ENCODE measurements at regions not wholly inside any gene's neighbourhood (a gene's known extent, or its start where the extent isn't known, plus 50 kb on each side); places are given as distances from the start of the nearest gene placed in this dataset.

GRCh38 chr7:101702362-101702850 lies 73.3 kb upstream of the MYL10 start:
- Histone ChIP-seq H3K27me3 (ENCODE audit: insufficient read depth, low read depth, low read length) (no peaks in the 10 kb centered on the region), H3K27ac (ENCODE audit: low read length) (no peak overlapping the region), H3K4me2 (ENCODE audit: low read length) (no peak overlapping the region), H3K9me2 (ENCODE audit: insufficient read depth, low read length) (no peaks in the 10 kb centered on the region), H4K20me1 (ENCODE audit: insufficient read depth) (no peaks in the 10 kb centered on the region), H3F3A (ENCODE audit: insufficient read depth, low read length, poor library complexity, severe bottlenecking) (no peaks in the 10 kb centered on the region), H3K9ac (ENCODE audit: low read length) (no peak overlapping the region), H2AFZ (ENCODE audit: low read depth, low read length) (no peak overlapping the region), H3K9me3 (ENCODE audit: low read length) (no peaks in the 10 kb centered on the region), H3K4me3 (ENCODE audit: low read length) (no peak overlapping the region), H3K79me2 (replicated peaks; ENCODE audit: insufficient read depth, low read length) (no peaks in the 10 kb centered on the region), H3K36me3 (ENCODE audit: insufficient read depth, low read length) (no peaks in the 10 kb centered on the region)
- TF ChIP-seq TAF1 (IDR thresholded peaks at IDR 0.05; ENCODE audit: low read depth) (no peak), POLR2AphosphoS5 (IDR thresholded peaks at IDR 0.05) (no peak), MXI1 (conservative IDR thresholded peaks at IDR 0.05; ENCODE audit: poor library complexity, severe bottlenecking) (no peak), CTCF (IDR thresholded peaks at IDR 0.05; ENCODE audit: poor library complexity, severe bottlenecking) (no peak), REST (IDR thresholded peaks at IDR 0.05; ENCODE audit: borderline replicate concordance) (no peak), EP300 (conservative IDR thresholded peaks at IDR 0.05; ENCODE audit: poor library complexity, severe bottlenecking) (no peak), RAD21 (conservative IDR thresholded peaks at IDR 0.05) (no peak), EZH2 (IDR thresholded peaks at IDR 0.05; ENCODE audit: borderline replicate concordance, insufficient read depth, low read length, poor library complexity, severe bottlenecking) (no peak), SMC3 (conservative IDR thresholded peaks at IDR 0.05; ENCODE audit: poor library complexity) (no peak)

- H3K36me3 ChIP-seq (ENCODE audit: insufficient read depth, low read length): no peaks in the 10 kb centered on the region
- no peak overlapping the region for H2AFZ ChIP-seq (ENCODE audit: low read depth, low read length)
- H4K20me1 ChIP-seq (ENCODE audit: insufficient read depth): no peaks in the 10 kb centered on the region
- H3K9me3 ChIP-seq (ENCODE audit: low read length): no peaks in the 10 kb centered on the region
- TF ChIP-seq CTCF (IDR thresholded peaks at IDR 0.05; ENCODE audit: poor library complexity, severe bottlenecking) (no peak), EP300 (conservative IDR thresholded peaks at IDR 0.05; ENCODE audit: poor library complexity, severe bottlenecking) (no peak), SMC3 (conservative IDR thresholded peaks at IDR 0.05; ENCODE audit: poor library complexity) (no peak), RAD21 (conservative IDR thresholded peaks at IDR 0.05) (no peak), REST (IDR thresholded peaks at IDR 0.05; ENCODE audit: borderline replicate concordance) (no peak), POLR2AphosphoS5 (IDR thresholded peaks at IDR 0.05) (no peak), EZH2 (IDR thresholded peaks at IDR 0.05; ENCODE audit: borderline replicate concordance, insufficient read depth, low read length, poor library complexity, severe bottlenecking) (no peak), MXI1 (conservative IDR thresholded peaks at IDR 0.05; ENCODE audit: poor library complexity, severe bottlenecking) (no peak), TAF1 (IDR thresholded peaks at IDR 0.05; ENCODE audit: low read depth) (no peak)
- H3K4me2 ChIP-seq (ENCODE audit: low read length): no peak overlapping the region
- no peaks in the 10 kb centered on the region for H3K27me3 ChIP-seq (ENCODE audit: insufficient read depth, low read depth, low read length)
- no peak overlapping the region for H3K9ac ChIP-seq (ENCODE audit: low read length)
- H3K4me3 ChIP-seq (ENCODE audit: low read length): no peak overlapping the region
- H3K79me2 ChIP-seq (replicated peaks; ENCODE audit: insufficient read depth, low read length): no peaks in the 10 kb centered on the region
- H3K27ac ChIP-seq (ENCODE audit: low read length): no peak overlapping the region
- H3F3A ChIP-seq (ENCODE audit: insufficient read depth, low read length, poor library complexity, severe bottlenecking): no peaks in the 10 kb centered on the region
- H3K9me2 ChIP-seq (ENCODE audit: insufficient read depth, low read length): no peaks in the 10 kb centered on the region
These were observed 76.2 kb upstream of the MYL10 start for GRCh38 chr7:101705331-101705730.
